UCSD-AML1 (cell line): ENCODE measurements at regions not wholly inside any gene's neighbourhood (a gene's known extent, or its start where the extent isn't known, plus 50 kb on each side); places are given as distances from the start of the nearest gene placed in this dataset.

Source experiments
- DNase-seq: peaks from one replicate; lab custom pipeline; 2025; ENCODE audit not compliant: unreplicated experiment; lab: John Stamatoyannopoulos, UW

- DNase-seq = no peak
These were observed 428.9 kb upstream of the FANCL start for GRCh38 chr2:58669998-58670397.

GRCh38 chr2:58667137-58667774 lies 426.1 kb upstream of the FANCL start:
- no peak for DNase-seq

GRCh38 chr2:58666323-58666970 lies 425.3 kb upstream of the FANCL start:
- no peak for DNase-seq

GRCh38 chr2:58665154-58665553 lies 424.0 kb upstream of the FANCL start:
- DNase-seq = no peak

GRCh38 chr2:58664523-58665151 lies 423.5 kb upstream of the FANCL start:
- DNase-seq = no peak

GRCh38 chr2:58660046-58660445 lies 418.9 kb upstream of the FANCL start:
- no peak for DNase-seq

- no peak for DNase-seq
These were observed 414.0 kb upstream of the FANCL start for GRCh38 chr2:58655152-58655551.

- DNase-seq = no peak
These were observed 410.8 kb upstream of the FANCL start for GRCh38 chr2:58651930-58652329.

GRCh38 chr2:58650781-58651180 lies 409.7 kb upstream of the FANCL start:
- no peak for DNase-seq

GRCh38 chr2:58649756-58650155 lies 408.6 kb upstream of the FANCL start:
- no peak for DNase-seq

GRCh38 chr2:58645017-58645416 lies 403.9 kb upstream of the FANCL start:
- no peak for DNase-seq

GRCh38 chr2:58644451-58644850 lies 403.3 kb upstream of the FANCL start:
- DNase-seq = no peak

GRCh38 chr2:58641001-58641400 lies 399.9 kb upstream of the FANCL start:
- DNase-seq = no peak

GRCh38 chr2:58640042-58640441 lies 398.9 kb upstream of the FANCL start:
- no peak for DNase-seq

- DNase-seq = no peak
These were observed 397.2 kb upstream of the FANCL start for GRCh38 chr2:58638256-58638805.

GRCh38 chr2:58636872-58637271 lies 395.7 kb upstream of the FANCL start:
- DNase-seq = no peak

- no peak for DNase-seq
These were observed 394.8 kb upstream of the FANCL start for GRCh38 chr2:58635801-58636375.

- no peak for DNase-seq
These were observed 393.7 kb upstream of the FANCL start for GRCh38 chr2:58634653-58635370.

- no peak for DNase-seq
These were observed 392.7 kb upstream of the FANCL start for GRCh38 chr2:58633613-58634365.

GRCh38 chr2:58631986-58632385 lies 390.9 kb upstream of the FANCL start:
- no peak for DNase-seq
